HepG2 (cell line): ENCODE measurements at regions not wholly inside any gene's neighbourhood (a gene's known extent, or its start where the extent isn't known, plus 50 kb on each side); places are given as distances from the start of the nearest gene placed in this dataset.

Source experiments
- ATAC-seq: fragments of 200-7000 bp; cut with Tn5 transposase; 3 replicates; pipeline ENCODE4 v1.9.1; 2020; ENCODE audit warnings: mild to moderate bottlenecking, moderate library complexity
- BruUV-seq: library from RNA; stranded (reverse); fragments of 400-500 nt; replicated peaks from 2 replicates; lab custom pipeline; 2021; lab: Mats Ljungman, UMichigan
- CTCF ChIA-PET: fragments of 300-600 bp; formaldehyde crosslinking; extraction: SDS; loops from one replicate; lab custom pipeline; 2021; ENCODE audit warnings: low total read pairs, inconsistent platforms, low intra/inter-chr PET ratio; lab: Yijun Ruan, JAX
- POLR2A ChIA-PET: fragments of 350-600 bp; sonication (Branson Sonifier 250); formaldehyde crosslinking; loops from one replicate; lab custom pipeline; 2020; ENCODE audit warnings: antibody characterized with exemption, inconsistent platforms; lab: Yijun Ruan, JAX
- DNase-seq: peaks from one replicate; pipeline ENCODE4 v3.0.0-alpha.2; 2015; ENCODE audit warnings: low spot score
- FAIRE-seq: peaks from 3 replicates; lab custom pipeline; 2011; peaks lifted over from hg19 to GRCh38; lab: Jason Lieb, UNC
- H2AFZ ChIP-seq: one replicate; pipeline ENCODE4 v1.6.1; 2011; ENCODE audit warnings: low read length, inconsistent platforms
- H3K27ac ChIP-seq: fragments of 300-600 bp; 3 replicates; pipeline ENCODE4 v1.8.0; 2011; ENCODE audit warnings: mixed run types, mild to moderate bottlenecking, mixed read lengths, low read length, inconsistent platforms; ENCODE audit not compliant: insufficient read depth; ENCODE audit errors: extremely low read length
- H3K27me3 ChIP-seq, 2 experiments: fragments of 200-600 bp in 1 of 2; 2 replicates in 1 of 2; 3 replicates in 1 of 2; pipeline versions ENCODE4 v1.6.0 to v1.8.0; 2011; ENCODE audit warnings: low read length in 2 of 2, mild to moderate bottlenecking in 2 of 2, moderate library complexity in 2 of 2, inconsistent platforms in 1 of 2; ENCODE audit not compliant: insufficient read depth in 2 of 2, control insufficient read depth in 1 of 2
- H3K36me3 ChIP-seq, 2 experiments: fragments of 200-600 bp in 1 of 2; replicated peaks in 1 of 2; 2 replicates in 1 of 2; 3 replicates in 1 of 2; pipeline versions ENCODE4 v1.5.1 to v1.8.0; 2011; ENCODE audit warnings: low read length in 2 of 2, inconsistent platforms in 1 of 2; ENCODE audit not compliant: insufficient read depth in 2 of 2, control insufficient read depth in 1 of 2
- H3K4me1 ChIP-seq: 2 replicates; pipeline ENCODE4 v1.5.1; 2012; ENCODE audit warnings: low read length, inconsistent platforms; ENCODE audit not compliant: insufficient read depth
- H3K4me2 ChIP-seq: 2 replicates; pipeline ENCODE4 v1.6.0; 2011; ENCODE audit warnings: low read depth, low read length, inconsistent platforms
- H3K4me3 ChIP-seq, 3 experiments: fragments of 200-600 bp in 1 of 3; sonication (generic), shearing (Covaris generic) in 1 of 3; replicated peaks in 1 of 3; 2 replicates each; pipeline ENCODE4 v1.5.1; 2011 to 2016; ENCODE audit warnings: low read length in 3 of 3, inconsistent platforms in 2 of 3, low read depth in 2 of 3, mild to moderate bottlenecking in 2 of 3, control low read depth in 1 of 3, mixed read lengths in 1 of 3; ENCODE audit not compliant: insufficient read depth in 1 of 3
- H3K79me2 ChIP-seq: one replicate; pipeline ENCODE4 v1.6.1; 2011; ENCODE audit warnings: low read length, inconsistent platforms; ENCODE audit not compliant: insufficient read depth
- H3K9ac ChIP-seq: 2 replicates; pipeline ENCODE4 v1.6.0; 2011; ENCODE audit warnings: mild to moderate bottlenecking, low read depth, low read length, inconsistent platforms; ENCODE audit not compliant: insufficient read depth
- H3K9me3 ChIP-seq: 2 replicates; pipeline ENCODE4 v1.5.1; 2012; ENCODE audit warnings: mild to moderate bottlenecking, low read length
- H4K20me1 ChIP-seq: 2 replicates; pipeline ENCODE4 v1.6.0; 2011; ENCODE audit warnings: inconsistent platforms, mild to moderate bottlenecking, low read length, moderate library complexity; ENCODE audit not compliant: insufficient read depth
- DR1 ChIP-seq: sonication (generic); formaldehyde crosslinking; IDR thresholded peaks from 2 replicates; pipeline ENCODE4 v1.8.0; 2021; ENCODE audit warnings: mild to moderate bottlenecking, missing genetic modification reagents, inconsistent platforms
- GRHL1 ChIP-seq: sonication (generic); formaldehyde crosslinking; conservative IDR thresholded peaks from 2 replicates; pipeline ENCODE4 v1.8.0; 2022; ENCODE audit warnings: missing genetic modification reagents
- LCORL ChIP-seq, 2 experiments: fragments of 450-650 bp in 1 of 2; sonication (generic) in 1 of 2; formaldehyde crosslinking in 1 of 2; IDR thresholded peaks; 2 replicates each; pipeline versions ENCODE4 v1.5.0 to v1.6.1; 2017 to 2020; ENCODE audit warnings: antibody characterized with exemption in 1 of 2, missing genetic modification reagents in 1 of 2
- RERE ChIP-seq: IDR thresholded peaks from 2 replicates; pipeline ENCODE4 v1.6.1; 2016; ENCODE audit warnings: low read depth, missing genetic modification reagents, missing compliant biosample characterization
- WGBS: methylation state at CpG from one replicate; pipeline ENCODE4 v1.1.6; 2017; ENCODE audit warnings: low lambda C conversion rate; 5-methylcytosine and 5-hydroxymethylcytosine counted together
- in situ Hi-C: cut with HindIII; loops from 2 replicates; pipeline ENCODE4 v1.10.0; 2017; ENCODE audit warnings: low pct_unique_long_range_greater_than_20kb; ENCODE audit not compliant: extremely low pct_ligation_motif_present
- intact Hi-C: fragments of 100-400 bp; cut with micrococcal nuclease; formaldehyde crosslinking; loops from one replicate; pipeline ENCODE4 v1.10.0; 2022; ENCODE audit not compliant: unreplicated experiment
- TF ChIP-seq, protein P1 (sequence below), 2 experiments: sonication (generic) in 1 of 2; formaldehyde crosslinking in 1 of 2; IDR thresholded peaks; 2 replicates each; pipeline versions ENCODE4 v1.6.1 to v1.9.0; 2014 to 2022; ENCODE audit warnings: antibody characterized with exemption in 1 of 2, borderline replicate concordance in 1 of 2, inconsistent platforms in 1 of 2, low read depth in 1 of 2, missing genetic modification reagents in 1 of 2

- TF ChIP-seq LCORL (IDR thresholded peaks at IDR 0.05): no peak
- no peak for TF ChIP-seq LCORL (CRISPR knock-in tag; IDR thresholded peaks at IDR 0.05)
- TF ChIP-seq DR1: no peak
- no peak for TF ChIP-seq GRHL1 (CRISPR knock-in tag)
- no peak for TF ChIP-seq RERE (CRISPR knock-in tag)
- TF ChIP-seq, protein P1, sequence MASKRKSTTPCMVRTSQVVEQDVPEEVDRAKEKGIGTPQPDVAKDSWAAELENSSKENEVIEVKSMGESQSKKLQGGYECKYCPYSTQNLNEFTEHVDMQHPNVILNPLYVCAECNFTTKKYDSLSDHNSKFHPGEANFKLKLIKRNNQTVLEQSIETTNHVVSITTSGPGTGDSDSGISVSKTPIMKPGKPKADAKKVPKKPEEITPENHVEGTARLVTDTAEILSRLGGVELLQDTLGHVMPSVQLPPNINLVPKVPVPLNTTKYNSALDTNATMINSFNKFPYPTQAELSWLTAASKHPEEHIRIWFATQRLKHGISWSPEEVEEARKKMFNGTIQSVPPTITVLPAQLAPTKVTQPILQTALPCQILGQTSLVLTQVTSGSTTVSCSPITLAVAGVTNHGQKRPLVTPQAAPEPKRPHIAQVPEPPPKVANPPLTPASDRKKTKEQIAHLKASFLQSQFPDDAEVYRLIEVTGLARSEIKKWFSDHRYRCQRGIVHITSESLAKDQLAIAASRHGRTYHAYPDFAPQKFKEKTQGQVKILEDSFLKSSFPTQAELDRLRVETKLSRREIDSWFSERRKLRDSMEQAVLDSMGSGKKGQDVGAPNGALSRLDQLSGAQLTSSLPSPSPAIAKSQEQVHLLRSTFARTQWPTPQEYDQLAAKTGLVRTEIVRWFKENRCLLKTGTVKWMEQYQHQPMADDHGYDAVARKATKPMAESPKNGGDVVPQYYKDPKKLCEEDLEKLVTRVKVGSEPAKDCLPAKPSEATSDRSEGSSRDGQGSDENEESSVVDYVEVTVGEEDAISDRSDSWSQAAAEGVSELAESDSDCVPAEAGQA (IDR thresholded peaks at IDR 0.05; ENCODE audit: low read depth): no peak
- TF ChIP-seq, protein P1 (CRISPR knock-in tag; IDR thresholded peaks at IDR 0.05; ENCODE audit: borderline replicate concordance): no peak
- DNase-seq: no peak
- no peaks in the 10 kb centered on the region for H3K4me1 ChIP-seq
- no TSS peak for BruUV-seq
- no peak overlapping the region for H2AFZ ChIP-seq
- ATAC-seq: no peak
- no peaks in the 10 kb centered on the region for H3K79me2 ChIP-seq
- H3K4me3 ChIP-seq: no peak overlapping the region
- POLR2A ChIA-PET: no interaction called here
- H3K9ac ChIP-seq: no peak overlapping the region
- no peak overlapping the region for H3K27ac ChIP-seq
- no peak overlapping the region for H3K4me2 ChIP-seq
- in situ Hi-C loops (no loop called here), intact Hi-C loops (no loop called here)
- CTCF ChIA-PET: no interaction called here
- WGBS: 33% methylated on average over 4 of the region's 4 CpGs
- no peaks in the 10 kb centered on the region for H3K36me3 ChIP-seq
- no peaks in the 10 kb centered on the region for H4K20me1 ChIP-seq
- no peaks in the 10 kb centered on the region for H3K9me3 ChIP-seq
- no peak for FAIRE-seq
- H3K27me3 ChIP-seq: no peaks in the 10 kb centered on the region
Observed at GRCh38 chr5:98428806-98429205, 344.7 kb upstream of the RGMB start.
